Uterus (tissue), 2 donors: ENCODE measurements at regions not wholly inside any gene's neighbourhood (a gene's known extent, or its start where the extent isn't known, plus 50 kb on each side); places are given as distances from the start of the nearest gene placed in this dataset.

Source experiments
- CTCF ChIP-seq, 4 experiments: fragments of 200-600 bp in 2 of 4; fragments of 450-650 bp in 2 of 4; sonication (generic) in 2 of 4; IDR thresholded peaks; one replicate each; pipeline ENCODE4 v1.5.1; 2016 to 2019; ENCODE audit warnings: antibody characterized with exemption in 4 of 4, mild to moderate bottlenecking in 2 of 4, moderate library complexity in 1 of 4
- POLR2A ChIP-seq, 2 donors: fragments of 450-650 bp; IDR thresholded peaks; one replicate each; pipeline ENCODE4 v1.6.1; 2016; ENCODE audit warnings: antibody characterized with exemption in 2 of 2, mild to moderate bottlenecking in 1 of 2, moderate library complexity in 1 of 2

- TF ChIP-seq CTCF (IDR thresholded peaks at IDR 0.05) (no peak), POLR2A (IDR thresholded peaks at IDR 0.05) (no peak)
Observed at GRCh38 chr1:213539464-213539863, 448.3 kb upstream of the PROX1 start.
